ENCODE measurements at regions not wholly inside any gene's neighbourhood (a gene's known extent, or its start where the extent isn't known, plus 50 kb on each side); places are given as distances from the start of the nearest gene placed in this dataset.
"Not testable (repeated sequence)": the region's sequence is repeated elsewhere in the genome, so short reads cannot be mapped to it uniquely, and the experiment has no call there.

GRCh38 chr1:241447031-241447644 is 72.4 kb downstream of the FH start:
- peak in 1 of 58 donors; percentile 27 for DNase-seq

- no peak for DNase-seq
Measured at GRCh38 chr1:241444836-241445235, 74.7 kb downstream of the FH start.

- DNase-seq: no peak
Measured at GRCh38 chr1:241443561-241443960, 76.0 kb downstream of the FH start.

GRCh38 chr1:241442686-241443085 is 76.9 kb downstream of the FH start:
- DNase-seq: no peak

GRCh38 chr1:241440904-241441303 is 78.7 kb downstream of the FH start:
- no peak for DNase-seq

- not testable (repeated sequence) for DNase-seq
Measured at GRCh38 chr1:241438686-241439085, 80.9 kb downstream of the FH start.

- no peak for DNase-seq
Measured at GRCh38 chr1:241432241-241432640, 75.2 kb upstream of the RGS7 start.

GRCh38 chr1:241425091-241425490 is 68.1 kb upstream of the RGS7 start:
- not testable (repeated sequence) for DNase-seq

- peak in 1 of 58 donors; percentile 38 for DNase-seq
Measured at GRCh38 chr1:241424480-241424971, 67.5 kb upstream of the RGS7 start.

- peak in 52 of 58 donors; percentile 3 to 72 (median 34) for DNase-seq
Measured at GRCh38 chr1:241423541-241424479, 66.8 kb upstream of the RGS7 start.

- no peak for DNase-seq
Measured at GRCh38 chr1:241422470-241422869, 65.5 kb upstream of the RGS7 start.

- DNase-seq: no peak
Measured at GRCh38 chr1:241419986-241420385, 63.0 kb upstream of the RGS7 start.

- no peak for DNase-seq
Measured at GRCh38 chr1:241417258-241417657, 60.3 kb upstream of the RGS7 start.

GRCh38 chr1:241413974-241414373 is 57.0 kb upstream of the RGS7 start:
- no peak for DNase-seq

GRCh38 chr1:241413386-241413785 is 56.4 kb upstream of the RGS7 start:
- DNase-seq: no peak

- no peak for DNase-seq
Measured at GRCh38 chr1:241412646-241413045, 55.6 kb upstream of the RGS7 start.

- DNase-seq: no peak
Measured at GRCh38 chr1:241411776-241412338, 54.9 kb upstream of the RGS7 start.

- DNase-seq: no peak
Measured at GRCh38 chr1:241411056-241411775, 54.2 kb upstream of the RGS7 start.

GRCh38 chr1:241408170-241408569 is 51.2 kb upstream of the RGS7 start:
- DNase-seq: no peak

All from anterior cingulate cortex (tissue), 58 donors.